ENCODE measurements at regions not wholly inside any gene's neighbourhood (a gene's known extent, or its start where the extent isn't known, plus 50 kb on each side); places are given as distances from the start of the nearest gene placed in this dataset.

GRCh38 chr6:137390334-137390733, 103.9 kb downstream of the OLIG3 start:
- no peak overlapping the region for H3K4me3 ChIP-seq (ENCODE audit: extremely low read depth in 1 of 4, insufficient read depth in 2 of 4, low read depth in 3 of 4, low read length in 4 of 4)
- no peaks in the 10 kb centered on the region for H3K4me1 ChIP-seq (replicated peaks in 1 of 4; ENCODE audit: control insufficient read depth in 3 of 4, insufficient read depth in 4 of 4, low read length in 3 of 4)
- H3K36me3 ChIP-seq (ENCODE audit: control insufficient read depth in 2 of 4, insufficient read depth in 4 of 4, low read length in 3 of 4): no peaks in the 10 kb centered on the region
- H3K79me1 ChIP-seq (ENCODE audit: low read depth, low read length): no peaks in the 10 kb centered on the region
- H3K27me3 ChIP-seq (replicated peaks in 1 of 4; ENCODE audit: control insufficient read depth in 3 of 4, extremely low read depth in 1 of 4, insufficient read depth in 3 of 4, low read length in 3 of 4): peaks cover 8 to 37% (median 20%) of the 10 kb centered on the region in 4 experiments
- H3K9me3 ChIP-seq (ENCODE audit: insufficient read depth in 2 of 2, low read depth in 1 of 2, low read length in 1 of 2): peaks cover 0 to 2% of the 10 kb centered on the region in 2 experiments; a peak in 1 of 4 replicates
- H3K4ac ChIP-seq (replicated peaks; ENCODE audit: insufficient read length, low read depth, low read length): no peak overlapping the region
- H2BK12ac ChIP-seq (ENCODE audit: low read depth, low read length): no peak overlapping the region
- no peak for FAIRE-seq
- H2BK15ac ChIP-seq (ENCODE audit: low read length): no peak overlapping the region
- no peak overlapping the region for H3K56ac ChIP-seq (replicated peaks; ENCODE audit: insufficient read length, low read depth, low read length)
- H2BK5ac ChIP-seq (ENCODE audit: low read depth, low read length): no peak overlapping the region
- H4K5ac ChIP-seq (ENCODE audit: insufficient read length, low read depth, low read length): no peak overlapping the region
- no peaks in the 10 kb centered on the region for H3K79me2 ChIP-seq (ENCODE audit: control insufficient read depth in 1 of 2, insufficient read depth in 2 of 2, low read length in 2 of 2)
- ChIA-PET CTCF (ENCODE audit: partially characterized antibody) (interaction anchor here (3.3 kb wide), 1 partner anchor 18 kb away, joined by 13 read pairs; no protein-coding TSS in a partner anchor), POLR2A (ENCODE audit: partially characterized antibody) (no interaction called here)
- no peak for DNase-seq (ENCODE audit: low read depth in 1 of 2, low spot score in 2 of 2)
- no peak overlapping the region for H3K4me2 ChIP-seq (ENCODE audit: insufficient read depth in 1 of 2, low read depth in 2 of 2, low read length in 2 of 2)
- no peaks in the 10 kb centered on the region for H3K23me2 ChIP-seq (ENCODE audit: low read depth, low read length)
- no peak overlapping the region for H4K8ac ChIP-seq (ENCODE audit: extremely low read depth, insufficient read depth, low read length)
- no peak overlapping the region for H2BK20ac ChIP-seq (ENCODE audit: low read length)
- no peak overlapping the region for H3K23ac ChIP-seq (ENCODE audit: insufficient read length)
- H4K91ac ChIP-seq (replicated peaks; ENCODE audit: insufficient read length, low read length): no peak overlapping the region
- H2AK5ac ChIP-seq (ENCODE audit: low read depth, low read length): no peak overlapping the region
- no peak overlapping the region for H3K18ac ChIP-seq (ENCODE audit: extremely low read depth, low read length)
- WGBS, 2 experiments (ENCODE audit: extremely low coverage in 1 of 2, insufficient coverage in 1 of 2, insufficient read length in 1 of 2, insufficient replicate concordance in 2 of 2, low coverage in 1 of 2, low lambda C conversion rate in 2 of 2, missing lambda C conversion rate in 1 of 2): 87% methylated on average over 4 of the region's 4 CpGs; no CpG with 5 or more reads in 1 of the 2 experiments
- H3K14ac ChIP-seq (ENCODE audit: insufficient read length): no peak overlapping the region
- no peak overlapping the region for H3K9ac ChIP-seq (replicated peaks in 1 of 4; ENCODE audit: extremely low read depth in 1 of 4, low read depth in 3 of 4, low read length in 3 of 4)
- no peak overlapping the region for H3K27ac ChIP-seq (ENCODE audit: low read depth, low read length)
- H2AFZ ChIP-seq (ENCODE audit: low read length): no peak overlapping the region
- H2BK120ac ChIP-seq (replicated peaks; ENCODE audit: low read depth, low read length): no peak overlapping the region
- no peaks in the 10 kb centered on the region for H4K20me1 ChIP-seq (replicated peaks in 1 of 2; ENCODE audit: control insufficient read depth in 1 of 2, insufficient read depth in 2 of 2, low read length in 2 of 2)
- TF ChIP-seq E2F6 (IDR thresholded peaks at IDR 0.05) (no peak), JUN (IDR thresholded peaks at IDR 0.05; ENCODE audit: low read depth, low read length) (no peak)

All from H1 (cell line).